Stimulated activated CD8-positive, alpha-beta memory T cell treated with anti-CD3 and anti-CD28 coated beads, Interleukin-15, amount 100 ng/mL, for 4 hours (primary cell): ENCODE measurements at regions not wholly inside any gene's neighbourhood (a gene's known extent, or its start where the extent isn't known, plus 50 kb on each side); places are given as distances from the start of the nearest gene placed in this dataset.

Source experiments
- DNase-seq, 2 donors: peaks; one replicate each; pipeline ENCODE4 v3.0.0-alpha.2; 2020; ENCODE audit warnings: low read depth in 2 of 2

- no peak for DNase-seq
These were observed 74.3 kb upstream of the IFNAR2 start for GRCh38 chr21:33155422-33155821.

GRCh38 chr21:33157303-33157702 lies 72.4 kb upstream of the IFNAR2 start:
- DNase-seq: no peak

- no peak for DNase-seq
These were observed 71.1 kb upstream of the IFNAR2 start for GRCh38 chr21:33158654-33159053.

- DNase-seq: no peak
These were observed 67.2 kb upstream of the IFNAR2 start for GRCh38 chr21:33162436-33162951.

GRCh38 chr21:33168886-33169285 lies 60.9 kb upstream of the IFNAR2 start:
- no peak for DNase-seq

GRCh38 chr21:33169359-33169758 lies 60.4 kb upstream of the IFNAR2 start:
- no peak for DNase-seq

- DNase-seq: no peak
These were observed 58.0 kb upstream of the IFNAR2 start for GRCh38 chr21:33171616-33172169.

GRCh38 chr21:33174756-33175155 lies 55.0 kb upstream of the IFNAR2 start:
- DNase-seq: no peak
